ENCODE measurements at regions not wholly inside any gene's neighbourhood (a gene's known extent, or its start where the extent isn't known, plus 50 kb on each side); places are given as distances from the start of the nearest gene placed in this dataset.
"Not testable (repeated sequence)": the region's sequence is repeated elsewhere in the genome, so short reads cannot be mapped to it uniquely, and the experiment has no call there.

GRCh38 chr3:28140664-28141063 lies 100.8 kb upstream of the CMC1 start:
- DNase-seq = no peak

DNA sequence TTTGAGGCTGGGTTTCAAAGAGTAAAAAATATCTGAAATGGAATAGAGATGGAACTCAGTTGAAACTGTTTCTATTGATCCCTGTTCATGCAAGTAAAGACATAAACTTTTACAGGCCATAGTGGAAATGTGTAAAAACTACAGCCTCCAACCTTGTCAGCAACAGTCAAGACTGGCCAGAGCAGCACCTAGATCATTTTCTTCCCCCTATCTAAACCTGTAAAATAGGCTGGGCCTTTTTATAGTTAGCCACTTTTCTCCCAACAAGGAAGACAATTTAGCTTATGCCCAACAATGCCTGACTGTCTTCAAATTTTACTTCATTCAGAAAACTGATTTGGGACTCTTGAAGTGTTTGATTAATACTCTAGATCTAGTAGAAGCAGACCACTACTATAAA lies 91.5 kb upstream of the CMC1 start:
- DNase-seq = no peak

DNA sequence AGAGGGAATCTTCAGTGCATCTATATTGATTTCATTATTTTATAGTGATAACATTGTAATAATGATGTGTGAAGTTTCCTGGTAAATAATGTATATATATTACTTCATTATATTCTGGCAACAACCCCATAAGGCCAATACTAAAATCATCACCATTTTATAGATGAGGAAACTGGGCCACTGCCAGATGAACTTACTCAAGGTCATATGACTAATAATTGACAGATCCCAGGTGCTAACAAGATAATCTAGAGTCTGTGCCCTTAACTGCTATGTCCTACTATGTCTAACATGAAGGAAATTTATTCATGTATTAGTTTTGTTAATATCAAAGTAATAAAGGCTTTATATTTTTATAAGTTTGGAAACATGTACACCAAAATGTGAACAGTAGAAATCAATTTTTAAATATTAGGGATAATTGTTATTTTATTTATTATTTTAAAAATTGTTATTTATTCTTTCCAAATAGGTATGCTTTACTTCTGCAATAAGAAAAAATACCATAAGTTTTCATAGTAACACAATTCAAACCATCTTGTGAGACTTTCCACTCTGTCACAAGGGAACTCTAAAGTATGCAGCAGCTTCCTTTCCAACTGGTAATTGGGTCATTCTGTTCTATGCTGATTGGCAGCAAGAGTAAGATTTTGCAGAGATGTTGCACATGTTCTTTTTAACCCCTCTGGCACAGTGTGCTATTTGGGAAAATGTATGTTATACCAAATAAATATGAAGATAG lies 90.8 kb upstream of the CMC1 start:
- no peak for DNase-seq

- DNase-seq = no peak
Measured at GRCh38 chr3:28151207-28151550, 90.2 kb upstream of the CMC1 start.

DNA sequence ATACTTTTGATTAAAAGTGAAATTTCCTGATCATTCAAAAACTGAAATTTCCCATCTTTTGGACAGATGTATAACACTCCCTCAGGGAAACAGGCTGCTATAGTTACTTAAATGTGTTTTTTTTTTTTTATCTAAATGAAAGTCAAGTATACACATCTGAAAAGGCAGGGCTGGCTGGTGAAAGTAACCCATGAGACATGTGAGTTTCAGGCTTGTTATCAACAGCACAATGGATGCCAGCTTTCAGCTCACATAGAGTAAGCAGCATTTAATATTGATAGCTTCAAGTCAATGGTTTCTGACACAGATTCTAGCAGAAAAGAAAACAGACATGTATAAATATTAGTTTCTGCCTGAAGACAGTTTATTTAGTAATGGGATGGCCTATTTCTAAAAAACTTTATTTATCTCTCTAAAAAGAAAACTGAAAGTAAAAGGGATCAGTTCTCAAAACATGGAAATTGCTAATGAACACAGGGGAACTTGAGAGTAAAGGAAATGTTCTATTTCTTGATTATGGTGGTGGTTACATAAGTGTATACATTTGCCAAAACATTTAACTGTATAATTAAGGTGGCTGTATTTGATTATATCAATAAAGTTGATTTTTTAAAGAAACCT lies 89.7 kb upstream of the CMC1 start:
- DNase-seq = no peak

DNA sequence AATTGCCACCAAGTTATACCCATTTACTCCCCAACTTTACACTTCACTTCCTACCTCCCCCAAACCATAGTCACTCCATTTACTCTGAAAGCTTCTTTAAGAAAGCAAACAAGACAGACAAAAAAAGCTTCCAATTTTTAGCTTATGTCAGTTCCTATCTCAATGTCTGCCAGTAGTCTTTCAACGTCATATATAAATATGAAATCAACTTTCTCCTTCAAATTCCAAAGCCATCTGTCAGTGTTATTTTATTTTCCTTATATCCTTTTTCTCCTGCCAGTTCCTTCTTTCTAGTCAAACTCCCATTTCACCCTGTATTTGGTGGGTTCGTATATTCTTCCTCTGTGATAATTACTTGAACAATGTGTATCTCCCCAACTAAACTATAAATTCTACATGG lies 85.8 kb upstream of the CMC1 start:
- no peak for DNase-seq

GRCh38 chr3:28156599-28156998 lies 84.8 kb upstream of the CMC1 start:
- not testable (repeated sequence) for DNase-seq

- no peak for DNase-seq
Measured at GRCh38 chr3:28171962-28172361, 69.5 kb upstream of the CMC1 start.

DNA sequence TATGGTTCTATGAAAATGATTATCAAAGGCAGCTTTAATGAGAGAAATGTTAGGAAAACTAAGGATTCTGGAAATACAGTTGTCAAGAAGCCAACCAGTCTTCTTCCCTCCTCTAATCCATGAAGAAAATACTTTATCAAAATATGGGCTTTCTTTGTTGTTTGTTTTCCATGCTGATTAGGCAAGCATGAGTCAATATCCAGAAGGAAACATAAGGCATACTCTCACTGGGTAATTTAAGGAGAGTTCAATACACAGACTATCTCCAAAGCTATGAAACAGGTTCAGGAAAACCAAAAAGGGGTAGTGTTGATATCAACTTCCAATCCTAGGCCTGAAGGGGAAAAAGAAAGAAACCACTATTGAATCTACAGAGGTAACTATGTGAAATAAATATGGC lies 68.7 kb upstream of the CMC1 start:
- DNase-seq = no peak

DNA sequence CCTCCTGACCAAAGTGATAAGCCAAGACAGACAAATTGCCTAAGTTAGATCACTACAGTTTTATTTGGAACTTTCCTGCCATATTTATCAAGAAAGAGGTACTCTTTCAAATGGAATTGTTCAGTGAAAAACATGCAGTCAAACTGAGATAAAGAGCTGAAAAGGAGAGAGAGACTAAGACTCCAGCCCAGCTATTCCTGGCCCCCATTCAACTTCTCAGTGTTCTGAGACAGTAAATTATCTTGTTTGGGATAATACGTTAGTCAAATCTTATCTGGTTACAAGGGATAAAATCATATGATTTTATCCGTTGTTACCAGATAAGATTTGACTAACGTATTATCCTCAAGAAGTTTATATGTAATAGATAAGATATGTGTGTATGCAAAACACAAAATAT lies 67.6 kb upstream of the CMC1 start:
- no peak for DNase-seq

DNA sequence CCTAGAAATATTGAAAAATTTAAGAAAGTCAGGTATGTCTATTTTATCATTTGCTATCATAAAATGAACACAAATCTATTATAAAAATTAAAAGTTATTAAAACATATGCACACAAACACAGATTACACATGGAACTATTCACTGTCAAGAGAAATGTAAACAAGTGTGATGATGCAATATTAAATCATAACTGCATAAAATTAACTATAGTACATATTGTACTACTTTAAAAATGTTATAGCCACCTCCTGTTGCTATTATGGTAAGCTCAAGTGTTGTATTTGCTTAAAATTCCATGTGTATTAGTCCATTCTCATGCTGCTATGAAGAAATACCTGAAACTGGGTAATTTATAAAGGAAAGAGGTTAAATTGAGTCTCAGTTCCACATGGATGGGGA lies 54.7 kb upstream of the CMC1 start:
- no peak for DNase-seq

- DNase-seq = no peak
Measured at GRCh38 chr3:28188686-28189085, 52.7 kb upstream of the CMC1 start.

DNA sequence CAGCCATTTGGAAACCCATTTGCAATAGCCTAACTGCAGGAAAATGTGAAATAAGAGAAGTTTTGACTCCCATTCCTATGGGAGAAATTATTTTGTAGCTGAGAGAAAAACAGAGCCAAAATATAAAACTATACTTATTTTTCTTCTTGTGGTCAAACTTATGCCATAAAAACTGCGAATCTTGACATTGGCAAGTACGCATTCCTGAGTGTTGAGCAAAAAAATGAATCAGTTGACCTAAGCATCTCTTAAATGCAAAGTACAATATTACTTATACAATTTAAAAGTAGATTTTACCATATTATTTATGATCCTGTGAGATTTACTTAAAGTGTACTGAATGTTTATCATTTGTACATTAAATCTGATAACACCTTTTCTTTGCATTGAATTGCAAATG lies 50.1 kb upstream of the CMC1 start:
- no peak for DNase-seq

Data from renal pelvis (tissue), 1 donor.